HCT116 (cell line): ENCODE measurements at regions not wholly inside any gene's neighbourhood (a gene's known extent, or its start where the extent isn't known, plus 50 kb on each side); places are given as distances from the start of the nearest gene placed in this dataset.

Source experiments
- EZH2 ChIP-seq: fragments of 200-600 bp; sonication (generic); IDR thresholded peaks from 2 replicates; pipeline ENCODE4 v1.6.1; 2017; ENCODE audit warnings: antibody characterized with exemption, mixed run types
- EZH2phosphoT487 ChIP-seq: fragments of 200-600 bp; IDR thresholded peaks from 2 replicates; pipeline ENCODE4 v1.6.1; 2018; ENCODE audit warnings: antibody characterized with exemption, borderline replicate concordance
- FOSL1 ChIP-seq: IDR thresholded peaks from 2 replicates; pipeline ENCODE4 v1.6.1; 2012; ENCODE audit warnings: low read depth
- POLR2A ChIP-seq: IDR thresholded peaks from 2 replicates; pipeline ENCODE4 v1.7.0; 2011; ENCODE audit warnings: borderline replicate concordance; ENCODE audit not compliant: insufficient read depth, insufficient read length; ENCODE audit errors: extremely low read depth
- POLR2AphosphoS5 ChIP-seq: IDR thresholded peaks from 2 replicates; pipeline ENCODE4 v1.6.1; 2011; ENCODE audit warnings: mild to moderate bottlenecking, low read depth, low read length, moderate library complexity
- RAD21 ChIP-seq: IDR thresholded peaks from 2 replicates; pipeline ENCODE4 v1.6.1; 2012; ENCODE audit warnings: low read depth, mild to moderate bottlenecking
- SP1 ChIP-seq: IDR thresholded peaks from 2 replicates; pipeline ENCODE4 v1.6.1; 2012; ENCODE audit warnings: low read depth
- ZNF274 ChIP-seq: fragments of 200-500 bp; sonication (Bioruptor generic); IDR thresholded peaks from 2 replicates; pipeline ENCODE4 v1.6.1; 2014; ENCODE audit warnings: mild to moderate bottlenecking, low read depth, low read length, inconsistent platforms
- TF ChIP-seq, protein P1 (sequence below), 3 experiments: fragments of 200-600 bp in 1 of 3; sonication (generic) in 1 of 3; IDR thresholded peaks in 2 of 3; conservative IDR thresholded peaks in 1 of 3; 2 replicates each; pipeline ENCODE4 v1.5.1; 2012 to 2017; ENCODE audit warnings: low read depth in 2 of 3, low read length in 2 of 3, antibody characterized with exemption in 1 of 3, borderline replicate concordance in 1 of 3, control low read depth in 1 of 3, mild to moderate bottlenecking in 1 of 3, mixed read lengths in 1 of 3, mixed run types in 1 of 3, moderate library complexity in 1 of 3; ENCODE audit not compliant: insufficient read depth in 1 of 3
- TF ChIP-seq, protein P2 (sequence below): IDR thresholded peaks from 2 replicates; pipeline ENCODE4 v1.6.1; 2012
- TF ChIP-seq, protein P3 (sequence below): IDR thresholded peaks from 2 replicates; pipeline ENCODE4 v1.6.1; 2012
- TF ChIP-seq, protein P4 (sequence below): IDR thresholded peaks from 2 replicates; pipeline ENCODE4 v1.6.1; 2012; ENCODE audit warnings: low read depth

DNA sequence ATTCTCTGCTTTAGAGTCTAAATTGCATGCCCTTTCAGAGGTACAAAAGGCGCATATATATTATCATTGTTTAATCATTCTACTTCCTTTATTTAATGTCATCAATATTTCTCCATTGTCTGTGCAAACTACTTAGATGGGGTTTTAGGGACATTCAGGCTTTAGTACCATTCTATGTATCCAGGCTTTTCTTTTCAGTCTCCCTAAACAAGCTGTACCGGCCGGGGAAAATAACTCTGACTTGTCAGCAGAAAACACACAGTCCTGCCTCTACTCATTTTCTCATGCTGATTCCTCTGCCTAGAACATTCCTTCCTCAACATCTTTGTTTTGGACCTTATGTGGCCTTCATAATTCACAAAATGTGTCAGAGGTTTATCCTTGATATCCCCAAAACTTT lies 392.1 kb upstream of the DAB2 start:
- TF ChIP-seq, protein P1, sequence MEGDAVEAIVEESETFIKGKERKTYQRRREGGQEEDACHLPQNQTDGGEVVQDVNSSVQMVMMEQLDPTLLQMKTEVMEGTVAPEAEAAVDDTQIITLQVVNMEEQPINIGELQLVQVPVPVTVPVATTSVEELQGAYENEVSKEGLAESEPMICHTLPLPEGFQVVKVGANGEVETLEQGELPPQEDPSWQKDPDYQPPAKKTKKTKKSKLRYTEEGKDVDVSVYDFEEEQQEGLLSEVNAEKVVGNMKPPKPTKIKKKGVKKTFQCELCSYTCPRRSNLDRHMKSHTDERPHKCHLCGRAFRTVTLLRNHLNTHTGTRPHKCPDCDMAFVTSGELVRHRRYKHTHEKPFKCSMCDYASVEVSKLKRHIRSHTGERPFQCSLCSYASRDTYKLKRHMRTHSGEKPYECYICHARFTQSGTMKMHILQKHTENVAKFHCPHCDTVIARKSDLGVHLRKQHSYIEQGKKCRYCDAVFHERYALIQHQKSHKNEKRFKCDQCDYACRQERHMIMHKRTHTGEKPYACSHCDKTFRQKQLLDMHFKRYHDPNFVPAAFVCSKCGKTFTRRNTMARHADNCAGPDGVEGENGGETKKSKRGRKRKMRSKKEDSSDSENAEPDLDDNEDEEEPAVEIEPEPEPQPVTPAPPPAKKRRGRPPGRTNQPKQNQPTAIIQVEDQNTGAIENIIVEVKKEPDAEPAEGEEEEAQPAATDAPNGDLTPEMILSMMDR (IDR thresholded peaks at IDR 0.05 in 2 of 3, conservative IDR thresholded peaks at IDR 0.05 in 1 of 3; ENCODE audit: borderline replicate concordance in 1 of 3, insufficient read depth in 1 of 3, low read depth in 2 of 3, low read length in 2 of 3) = no peak
- TF ChIP-seq EZH2 (no peak), ZNF274 (no peak), POLR2AphosphoS5 (no peak), POLR2A (no peak), RAD21 (no peak), FOSL1 (no peak), SP1 (no peak), EZH2phosphoT487 (no peak)
- TF ChIP-seq, protein P2, sequence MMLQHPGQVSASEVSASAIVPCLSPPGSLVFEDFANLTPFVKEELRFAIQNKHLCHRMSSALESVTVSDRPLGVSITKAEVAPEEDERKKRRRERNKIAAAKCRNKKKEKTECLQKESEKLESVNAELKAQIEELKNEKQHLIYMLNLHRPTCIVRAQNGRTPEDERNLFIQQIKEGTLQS = no peak
- TF ChIP-seq, protein P3, sequence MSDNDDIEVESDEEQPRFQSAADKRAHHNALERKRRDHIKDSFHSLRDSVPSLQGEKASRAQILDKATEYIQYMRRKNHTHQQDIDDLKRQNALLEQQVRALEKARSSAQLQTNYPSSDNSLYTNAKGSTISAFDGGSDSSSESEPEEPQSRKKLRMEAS = no peak
- TF ChIP-seq, protein P4, sequence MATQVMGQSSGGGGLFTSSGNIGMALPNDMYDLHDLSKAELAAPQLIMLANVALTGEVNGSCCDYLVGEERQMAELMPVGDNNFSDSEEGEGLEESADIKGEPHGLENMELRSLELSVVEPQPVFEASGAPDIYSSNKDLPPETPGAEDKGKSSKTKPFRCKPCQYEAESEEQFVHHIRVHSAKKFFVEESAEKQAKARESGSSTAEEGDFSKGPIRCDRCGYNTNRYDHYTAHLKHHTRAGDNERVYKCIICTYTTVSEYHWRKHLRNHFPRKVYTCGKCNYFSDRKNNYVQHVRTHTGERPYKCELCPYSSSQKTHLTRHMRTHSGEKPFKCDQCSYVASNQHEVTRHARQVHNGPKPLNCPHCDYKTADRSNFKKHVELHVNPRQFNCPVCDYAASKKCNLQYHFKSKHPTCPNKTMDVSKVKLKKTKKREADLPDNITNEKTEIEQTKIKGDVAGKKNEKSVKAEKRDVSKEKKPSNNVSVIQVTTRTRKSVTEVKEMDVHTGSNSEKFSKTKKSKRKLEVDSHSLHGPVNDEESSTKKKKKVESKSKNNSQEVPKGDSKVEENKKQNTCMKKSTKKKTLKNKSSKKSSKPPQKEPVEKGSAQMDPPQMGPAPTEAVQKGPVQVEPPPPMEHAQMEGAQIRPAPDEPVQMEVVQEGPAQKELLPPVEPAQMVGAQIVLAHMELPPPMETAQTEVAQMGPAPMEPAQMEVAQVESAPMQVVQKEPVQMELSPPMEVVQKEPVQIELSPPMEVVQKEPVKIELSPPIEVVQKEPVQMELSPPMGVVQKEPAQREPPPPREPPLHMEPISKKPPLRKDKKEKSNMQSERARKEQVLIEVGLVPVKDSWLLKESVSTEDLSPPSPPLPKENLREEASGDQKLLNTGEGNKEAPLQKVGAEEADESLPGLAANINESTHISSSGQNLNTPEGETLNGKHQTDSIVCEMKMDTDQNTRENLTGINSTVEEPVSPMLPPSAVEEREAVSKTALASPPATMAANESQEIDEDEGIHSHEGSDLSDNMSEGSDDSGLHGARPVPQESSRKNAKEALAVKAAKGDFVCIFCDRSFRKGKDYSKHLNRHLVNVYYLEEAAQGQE = no peak
